ENCODE measurements at regions not wholly inside any gene's neighbourhood (a gene's known extent, or its start where the extent isn't known, plus 50 kb on each side); places are given as distances from the start of the nearest gene placed in this dataset.

- no peaks in the 10 kb centered on the region for H3K9me3 Mint-ChIP-seq
- no peak overlapping the region for H3K27ac Mint-ChIP-seq
- peaks cover 28% of the 10 kb centered on the region for H3K27me3 Mint-ChIP-seq
- no peaks in the 10 kb centered on the region for H3K36me3 Mint-ChIP-seq (ENCODE audit: low read depth)
- H3K4me3 Mint-ChIP-seq, result no peak overlapping the region
- no peaks in the 10 kb centered on the region for H3K4me1 Mint-ChIP-seq
- intact Hi-C loops (cut with micrococcal nuclease), result no loop called here
- DNase-seq, result no peak
Observed at GRCh38 chr22:44599500-44600140, 101.6 kb upstream of the RTL6 start.

GRCh38 chr22:44599084-44599483, 101.1 kb upstream of the RTL6 start:
- Mint-ChIP-seq H3K27me3 (peaks cover 29% of the 10 kb centered on the region), H3K36me3 (ENCODE audit: low read depth) (no peaks in the 10 kb centered on the region), H3K4me1 (no peaks in the 10 kb centered on the region), H3K9me3 (no peaks in the 10 kb centered on the region), H3K27ac (no peak overlapping the region), H3K4me3 (no peak overlapping the region)
- intact Hi-C loops (cut with micrococcal nuclease), result no loop called here
- no peak for DNase-seq

DNA sequence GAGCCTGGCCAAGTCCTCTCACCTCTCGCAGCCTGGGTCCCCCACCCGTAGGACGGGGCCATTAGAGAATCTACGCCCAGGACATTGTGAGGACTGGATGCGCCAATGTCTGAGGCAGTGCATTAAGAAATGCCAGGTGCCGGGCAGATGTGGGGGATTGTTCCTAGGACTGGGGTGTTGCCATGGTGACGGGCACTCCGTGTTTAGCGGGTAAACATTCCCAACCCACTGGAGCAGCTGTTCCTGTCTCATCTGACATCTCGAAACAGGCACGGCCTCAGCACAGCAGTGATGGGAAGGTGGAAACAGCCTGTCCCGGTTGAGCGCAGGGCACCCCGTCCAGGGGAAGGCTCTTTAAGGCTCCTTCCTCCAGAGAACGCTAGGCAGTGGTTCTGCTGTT, 99.6 kb upstream of the RTL6 start:
- no peaks in the 10 kb centered on the region for H3K36me3 Mint-ChIP-seq (ENCODE audit: low read depth)
- DNase-seq, result no peak
- H3K27ac Mint-ChIP-seq, result no peak overlapping the region
- no peaks in the 10 kb centered on the region for H3K4me1 Mint-ChIP-seq
- H3K27me3 Mint-ChIP-seq, result peaks cover 29% of the 10 kb centered on the region
- no peaks in the 10 kb centered on the region for H3K9me3 Mint-ChIP-seq
- H3K4me3 Mint-ChIP-seq, result no peak overlapping the region
- intact Hi-C loops (cut with micrococcal nuclease), result no loop called here

- no peak for DNase-seq
- no peaks in the 10 kb centered on the region for H3K9me3 Mint-ChIP-seq
- H3K4me3 Mint-ChIP-seq, result no peak overlapping the region
- no peak overlapping the region for H3K27ac Mint-ChIP-seq
- peaks cover 27% of the 10 kb centered on the region for H3K27me3 Mint-ChIP-seq
- intact Hi-C loops (cut with micrococcal nuclease), result no loop called here
- no peaks in the 10 kb centered on the region for H3K36me3 Mint-ChIP-seq (ENCODE audit: low read depth)
- no peaks in the 10 kb centered on the region for H3K4me1 Mint-ChIP-seq
Observed at GRCh38 chr22:44596396-44597125, 98.5 kb upstream of the RTL6 start.

GRCh38 chr22:44595841-44596341, 97.9 kb upstream of the RTL6 start:
- H3K27me3 Mint-ChIP-seq, result peaks cover 23% of the 10 kb centered on the region
- no peak overlapping the region for H3K4me3 Mint-ChIP-seq
- H3K9me3 Mint-ChIP-seq, result no peaks in the 10 kb centered on the region
- DNase-seq, result no peak
- H3K4me1 Mint-ChIP-seq, result no peaks in the 10 kb centered on the region
- H3K27ac Mint-ChIP-seq, result no peak overlapping the region
- intact Hi-C loops (cut with micrococcal nuclease), result no loop called here
- H3K36me3 Mint-ChIP-seq (ENCODE audit: low read depth), result no peaks in the 10 kb centered on the region

DNA sequence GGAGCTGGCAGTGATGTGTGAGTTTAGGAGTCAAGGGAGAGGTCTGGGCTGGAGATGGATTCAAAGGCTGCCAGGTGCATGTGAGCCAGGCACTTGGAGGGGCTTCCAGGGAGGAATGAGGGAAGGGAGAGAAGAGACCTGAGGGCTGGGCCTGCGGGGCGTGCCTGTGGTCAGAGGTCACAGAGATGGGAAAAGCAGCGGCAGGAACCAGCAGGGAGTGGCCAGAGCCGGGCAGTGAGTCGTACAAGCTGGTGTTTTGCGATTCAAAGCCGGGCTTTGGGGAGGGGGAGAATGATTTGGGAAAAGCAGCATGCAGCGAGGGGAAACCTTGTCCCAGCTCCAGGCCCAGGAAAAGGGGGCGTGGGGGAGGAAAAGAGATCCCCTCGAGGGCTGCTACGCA, 96.9 kb upstream of the RTL6 start:
- Mint-ChIP-seq H3K4me3 (no peak overlapping the region), H3K36me3 (ENCODE audit: low read depth) (no peaks in the 10 kb centered on the region), H3K27ac (no peak overlapping the region), H3K4me1 (no peaks in the 10 kb centered on the region), H3K27me3 (peaks cover 22% of the 10 kb centered on the region), H3K9me3 (no peaks in the 10 kb centered on the region)
- DNase-seq, result no peak
- intact Hi-C loops (cut with micrococcal nuclease), result no loop called here

GRCh38 chr22:44592824-44593148, 94.8 kb upstream of the RTL6 start:
- Mint-ChIP-seq H3K27me3 (peaks cover 27% of the 10 kb centered on the region), H3K4me1 (no peaks in the 10 kb centered on the region), H3K36me3 (ENCODE audit: low read depth) (no peaks in the 10 kb centered on the region), H3K27ac (no peak overlapping the region), H3K9me3 (no peaks in the 10 kb centered on the region), H3K4me3 (no peak overlapping the region)
- no peak for DNase-seq
- intact Hi-C loops (cut with micrococcal nuclease), result no loop called here

- H3K36me3 Mint-ChIP-seq (ENCODE audit: low read depth), result no peaks in the 10 kb centered on the region
- H3K27ac Mint-ChIP-seq, result no peak overlapping the region
- H3K4me3 Mint-ChIP-seq, result no peak overlapping the region
- no peak for DNase-seq
- no peaks in the 10 kb centered on the region for H3K9me3 Mint-ChIP-seq
- H3K4me1 Mint-ChIP-seq, result no peaks in the 10 kb centered on the region
- H3K27me3 Mint-ChIP-seq, result peaks cover 31% of the 10 kb centered on the region
- intact Hi-C loops (cut with micrococcal nuclease), result no loop called here
Observed at GRCh38 chr22:44592126-44592823, 94.2 kb upstream of the RTL6 start.

DNA sequence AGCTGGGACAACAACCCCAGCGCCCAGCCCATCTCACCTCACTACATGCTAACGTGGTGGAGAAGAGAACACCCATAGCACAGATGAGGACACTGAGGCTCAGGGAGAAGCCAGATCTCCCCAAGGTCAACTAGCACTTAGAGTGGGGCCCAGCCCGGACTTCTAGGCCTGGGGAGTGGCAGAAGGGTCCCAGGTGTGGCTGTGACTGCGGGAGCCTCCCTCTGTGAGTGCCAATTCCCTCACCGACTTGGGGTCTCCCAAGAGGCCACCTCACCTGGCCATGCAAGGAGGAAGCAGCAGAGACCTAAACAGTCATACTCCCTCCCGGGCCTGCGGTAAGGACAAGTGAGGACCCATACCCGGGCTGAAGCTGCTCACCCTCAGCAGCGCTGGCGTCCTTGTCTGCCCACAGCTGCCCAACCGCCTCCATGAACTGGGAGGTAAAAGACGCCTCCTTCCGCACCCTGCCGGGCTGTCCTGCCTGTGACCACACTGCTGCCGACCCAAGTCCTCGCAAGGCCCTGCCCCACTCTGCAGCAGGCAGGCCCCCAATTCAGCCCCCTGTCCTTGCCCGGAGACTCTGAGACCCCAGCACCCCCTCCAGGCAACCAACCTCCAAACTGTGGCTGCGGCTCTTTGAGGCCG, 93.2 kb upstream of the RTL6 start:
- Mint-ChIP-seq H3K9me3 (no peaks in the 10 kb centered on the region), H3K27me3 (peaks cover 36% of the 10 kb centered on the region), H3K4me1 (no peaks in the 10 kb centered on the region), H3K36me3 (ENCODE audit: low read depth) (no peaks in the 10 kb centered on the region), H3K27ac (no peak overlapping the region), H3K4me3 (no peak overlapping the region)
- no peak for DNase-seq
- intact Hi-C loops (cut with micrococcal nuclease), result no loop called here

DNA sequence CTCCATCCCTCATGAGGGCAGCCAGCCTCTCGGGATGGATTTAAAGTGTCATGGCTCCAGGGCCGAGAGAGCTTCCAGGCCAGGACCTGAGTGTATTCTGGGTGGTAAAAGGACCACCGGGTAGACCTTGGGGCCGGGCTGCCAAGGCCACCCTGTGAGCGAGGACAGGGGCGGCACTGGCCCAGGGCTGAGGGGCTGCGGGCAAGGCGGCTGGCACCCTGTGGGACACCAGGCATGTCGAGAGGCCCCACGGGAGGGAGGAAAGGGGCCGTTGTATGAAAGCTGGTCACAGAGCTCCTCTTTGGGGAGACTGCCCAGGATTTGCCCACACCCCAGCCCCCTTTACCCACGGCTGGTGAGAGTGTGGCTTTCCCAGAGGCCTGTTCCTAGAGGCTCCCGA, 92.3 kb upstream of the RTL6 start:
- Mint-ChIP-seq H3K36me3 (ENCODE audit: low read depth) (no peaks in the 10 kb centered on the region), H3K4me1 (no peaks in the 10 kb centered on the region), H3K9me3 (no peaks in the 10 kb centered on the region), H3K27ac (no peak overlapping the region), H3K27me3 (peaks cover 33% of the 10 kb centered on the region), H3K4me3 (no peak overlapping the region)
- intact Hi-C loops (cut with micrococcal nuclease), result no loop called here
- DNase-seq, result no peak

DNA sequence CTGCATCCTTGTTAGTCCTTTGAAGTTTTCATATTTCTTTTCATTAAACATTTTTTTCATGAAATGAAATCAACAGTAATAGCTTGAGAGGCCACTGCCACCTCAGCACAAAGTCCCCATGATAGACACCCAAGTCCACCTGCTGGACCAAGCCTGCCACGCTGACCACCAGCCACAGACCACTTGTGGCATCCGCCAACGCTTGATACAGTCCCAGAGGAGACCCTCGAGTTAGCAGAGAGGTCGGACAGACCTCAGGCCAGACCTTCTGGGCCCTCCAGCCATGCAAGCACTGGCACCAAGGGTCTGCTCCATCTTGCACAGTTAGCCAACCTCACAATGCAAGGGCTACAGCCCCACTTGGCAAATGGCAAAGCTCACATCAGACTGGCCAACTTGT, 91.8 kb upstream of the RTL6 start:
- Mint-ChIP-seq H3K4me1 (no peaks in the 10 kb centered on the region), H3K4me3 (no peak overlapping the region), H3K27ac (no peak overlapping the region), H3K36me3 (ENCODE audit: low read depth) (no peaks in the 10 kb centered on the region), H3K9me3 (no peaks in the 10 kb centered on the region), H3K27me3 (peaks cover 30% of the 10 kb centered on the region)
- DNase-seq, result no peak
- intact Hi-C loops (cut with micrococcal nuclease), result no loop called here

DNA sequence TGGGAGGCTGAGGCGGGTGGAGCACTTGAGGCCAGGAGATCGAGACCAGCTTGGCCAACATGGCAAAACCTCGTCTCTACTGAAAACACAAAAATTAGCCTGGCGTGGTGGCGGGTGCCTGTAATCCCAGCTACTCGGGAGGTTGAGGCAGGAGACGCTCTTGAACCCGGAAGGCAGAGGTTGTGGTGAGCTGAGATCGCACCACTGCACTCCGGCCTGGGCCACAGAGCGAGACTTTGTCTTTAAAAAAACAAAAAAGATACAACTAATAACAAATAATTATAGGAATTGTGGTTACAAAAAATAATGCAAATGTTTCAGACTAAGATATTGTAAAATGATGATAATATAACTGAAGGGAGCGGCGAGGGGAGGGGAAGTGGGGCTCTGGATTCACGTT, 90.3 kb upstream of the RTL6 start:
- no peaks in the 10 kb centered on the region for H3K4me1 Mint-ChIP-seq
- no peak overlapping the region for H3K4me3 Mint-ChIP-seq
- no peak overlapping the region for H3K27ac Mint-ChIP-seq
- H3K36me3 Mint-ChIP-seq (ENCODE audit: low read depth), result no peaks in the 10 kb centered on the region
- DNase-seq, result no peak
- intact Hi-C loops (cut with micrococcal nuclease), result no loop called here
- H3K9me3 Mint-ChIP-seq, result no peaks in the 10 kb centered on the region
- H3K27me3 Mint-ChIP-seq, result peaks cover 25% of the 10 kb centered on the region

GRCh38 chr22:44587737-44588310, 89.8 kb upstream of the RTL6 start:
- DNase-seq, result no peak
- Mint-ChIP-seq H3K9me3 (no peaks in the 10 kb centered on the region), H3K4me1 (no peaks in the 10 kb centered on the region), H3K36me3 (ENCODE audit: low read depth) (no peaks in the 10 kb centered on the region), H3K27me3 (peaks cover 25% of the 10 kb centered on the region), H3K27ac (no peak overlapping the region), H3K4me3 (no peak overlapping the region)
- intact Hi-C loops (cut with micrococcal nuclease), result no loop called here
